SK-N-DZ (cell line): ENCODE measurements at regions not wholly inside any gene's neighbourhood (a gene's known extent, or its start where the extent isn't known, plus 50 kb on each side); places are given as distances from the start of the nearest gene placed in this dataset.
A peak's percentile ranks its signal among the peaks of the same experiment; 100 is the strongest.
"Not testable (repeated sequence)": the region's sequence is repeated elsewhere in the genome, so short reads cannot be mapped to it uniquely, and the experiment has no call there.

ENCODE experiments used
- DNase-seq: peaks from one replicate; pipeline ENCODE4 v3.0.0-alpha.2; 2015; ENCODE audit warnings: low spot score

- DNase-seq: no peak
Measured at GRCh38 chr13:111411919-111412650, 91.6 kb downstream of the TEX29 start.

GRCh38 chr13:111413407-111414187 is 93.2 kb downstream of the TEX29 start:
- no peak for DNase-seq

- DNase-seq: no peak
Measured at GRCh38 chr13:111414341-111414740, 93.9 kb downstream of the TEX29 start.

GRCh38 chr13:111415246-111415645 is 94.8 kb downstream of the TEX29 start:
- DNase-seq: no peak

GRCh38 chr13:111415765-111416164 is 95.3 kb downstream of the TEX29 start:
- DNase-seq: no peak

- DNase-seq: no peak
Measured at GRCh38 chr13:111418101-111418500, 97.7 kb downstream of the TEX29 start.

- DNase-seq: no peak
Measured at GRCh38 chr13:111420113-111420876, 99.9 kb downstream of the TEX29 start.

GRCh38 chr13:111421216-111421615 is 100.8 kb downstream of the TEX29 start:
- DNase-seq: no peak

GRCh38 chr13:111422348-111422747 is 101.9 kb downstream of the TEX29 start:
- no peak for DNase-seq

- no peak for DNase-seq
Measured at GRCh38 chr13:111423168-111423785, 102.8 kb downstream of the TEX29 start.

- DNase-seq: no peak
Measured at GRCh38 chr13:111424134-111424533, 103.7 kb downstream of the TEX29 start.

- no peak for DNase-seq
Measured at GRCh38 chr13:111425326-111425725, 104.9 kb downstream of the TEX29 start.

GRCh38 chr13:111429064-111429558 is 108.7 kb downstream of the TEX29 start:
- peak; percentile 6 for DNase-seq

- no peak for DNase-seq
Measured at GRCh38 chr13:111431206-111431605, 110.8 kb downstream of the TEX29 start.

- DNase-seq: no peak
Measured at GRCh38 chr13:111434578-111435159, 114.2 kb downstream of the TEX29 start.

- DNase-seq: no peak
Measured at GRCh38 chr13:111436446-111436845, 116.0 kb downstream of the TEX29 start.

- DNase-seq: no peak
Measured at GRCh38 chr13:111437417-111437816, 117.0 kb downstream of the TEX29 start.

GRCh38 chr13:111437856-111438547 is 117.6 kb downstream of the TEX29 start:
- DNase-seq: no peak

GRCh38 chr13:111440492-111440891 is 120.0 kb downstream of the TEX29 start:
- not testable (repeated sequence) for DNase-seq

- no peak for DNase-seq
Measured at GRCh38 chr13:111443981-111444380, 123.5 kb downstream of the TEX29 start.

- DNase-seq: no peak
Measured at GRCh38 chr13:111448504-111448903, 128.1 kb downstream of the TEX29 start.
